GM12874 (cell line): ENCODE measurements at regions not wholly inside any gene's neighbourhood (a gene's known extent, or its start where the extent isn't known, plus 50 kb on each side); places are given as distances from the start of the nearest gene placed in this dataset.
A peak's percentile ranks its signal among the peaks of the same experiment; 100 is the strongest.

Experiments
- CTCF ChIP-seq: IDR thresholded peaks from 2 replicates; pipeline ENCODE4 v1.5.1; 2011; ENCODE audit warnings: low read depth, mild to moderate bottlenecking, control low read depth, low read length, moderate library complexity; ENCODE audit not compliant: insufficient read depth

- no peak for TF ChIP-seq CTCF
Observed at GRCh38 chr7:131219312-131220041, 108.2 kb upstream of the MKLN1 start.

- no peak for TF ChIP-seq CTCF
Observed at GRCh38 chr7:131221061-131221460, 106.6 kb upstream of the MKLN1 start.

GRCh38 chr7:131222171-131222570 is 105.5 kb upstream of the MKLN1 start:
- 0 out of 2 replicates have a peak, but pooled peaks have one; percentile 25 for TF ChIP-seq CTCF

- TF ChIP-seq CTCF: no peak
Observed at GRCh38 chr7:131223151-131223550, 104.5 kb upstream of the MKLN1 start.

GRCh38 chr7:131224996-131225395 is 102.7 kb upstream of the MKLN1 start:
- TF ChIP-seq CTCF: no peak

- TF ChIP-seq CTCF: no peak
Observed at GRCh38 chr7:131225619-131226513, 101.8 kb upstream of the MKLN1 start.

GRCh38 chr7:131226514-131226865 is 101.2 kb upstream of the MKLN1 start:
- TF ChIP-seq CTCF: no peak
